GM19351 (cell line): ENCODE measurements at regions not wholly inside any gene's neighbourhood (a gene's known extent, or its start where the extent isn't known, plus 50 kb on each side); places are given as distances from the start of the nearest gene placed in this dataset.
"Not testable (repeated sequence)": the region's sequence is repeated elsewhere in the genome, so short reads cannot be mapped to it uniquely, and the experiment has no call there.

Experiments
- ATAC-seq: cut with Tn5 transposase; IDR thresholded peaks from one replicate; pipeline ENCODE4 v1.9.1; 2021; ENCODE audit warnings: mild to moderate bottlenecking, moderate library complexity; ENCODE audit not compliant: unreplicated experiment

GRCh38 chrX:145393702-145394235 is 146.5 kb downstream of the SPANXN1 start:
- peak; percentile 78 for ATAC-seq

- ATAC-seq = no peak
Observed at GRCh38 chrX:145394344-145394743, 147.0 kb downstream of the SPANXN1 start.

GRCh38 chrX:145396612-145397011 is 149.3 kb downstream of the SPANXN1 start:
- ATAC-seq = no peak

- peak; percentile 91 for ATAC-seq
Observed at GRCh38 chrX:145405012-145405411, 157.7 kb downstream of the SPANXN1 start.

GRCh38 chrX:145410622-145411021 is 163.3 kb downstream of the SPANXN1 start:
- ATAC-seq = no peak

- not testable (repeated sequence) for ATAC-seq
Observed at GRCh38 chrX:145436211-145436610, 188.9 kb downstream of the SPANXN1 start.

- no peak for ATAC-seq
Observed at GRCh38 chrX:145464650-145465049, 217.3 kb downstream of the SPANXN1 start.

GRCh38 chrX:145475725-145476124 is 228.4 kb downstream of the SPANXN1 start:
- ATAC-seq = no peak

- no peak for ATAC-seq
Observed at GRCh38 chrX:145484740-145485139, 237.4 kb downstream of the SPANXN1 start.

GRCh38 chrX:145502670-145503069 is 255.4 kb downstream of the SPANXN1 start:
- no peak for ATAC-seq

- ATAC-seq = no peak
Observed at GRCh38 chrX:145506214-145506613, 258.9 kb downstream of the SPANXN1 start.

- no peak for ATAC-seq
Observed at GRCh38 chrX:145524931-145525330, 277.6 kb downstream of the SPANXN1 start.

- ATAC-seq = no peak
Observed at GRCh38 chrX:145532176-145532780, 285.0 kb downstream of the SPANXN1 start.

GRCh38 chrX:145533534-145533933 is 284.1 kb upstream of the SLITRK2 start:
- ATAC-seq = no peak

GRCh38 chrX:145549496-145549895 is 268.1 kb upstream of the SLITRK2 start:
- no peak for ATAC-seq

- ATAC-seq = no peak
Observed at GRCh38 chrX:145552643-145553042, 265.0 kb upstream of the SLITRK2 start.

- ATAC-seq = no peak
Observed at GRCh38 chrX:145553702-145554101, 263.9 kb upstream of the SLITRK2 start.

GRCh38 chrX:145563159-145563558 is 254.5 kb upstream of the SLITRK2 start:
- ATAC-seq = no peak

- no peak for ATAC-seq
Observed at GRCh38 chrX:145609951-145610511, 207.6 kb upstream of the SLITRK2 start.

- no peak for ATAC-seq
Observed at GRCh38 chrX:145613894-145614293, 203.7 kb upstream of the SLITRK2 start.

GRCh38 chrX:145620666-145621065 is 197.0 kb upstream of the SLITRK2 start:
- ATAC-seq = no peak

- no peak for ATAC-seq
Observed at GRCh38 chrX:145623453-145623852, 194.2 kb upstream of the SLITRK2 start.

GRCh38 chrX:145630081-145630480 is 187.5 kb upstream of the SLITRK2 start:
- no peak for ATAC-seq
